ENCODE measurements at regions not wholly inside any gene's neighbourhood (a gene's known extent, or its start where the extent isn't known, plus 50 kb on each side); places are given as distances from the start of the nearest gene placed in this dataset.

- DNase-seq (ENCODE audit: low read depth), result no peak
Measured at GRCh38 chr14:104514156-104514848, 65.3 kb upstream of the C14orf180 start.

- DNase-seq (ENCODE audit: low read depth), result no peak
Measured at GRCh38 chr14:104515059-104515810, 64.3 kb upstream of the C14orf180 start.

GRCh38 chr14:104515811-104516780 is 63.5 kb upstream of the C14orf180 start:
- DNase-seq (ENCODE audit: low read depth), result no peak

- DNase-seq (ENCODE audit: low read depth), result no peak
Measured at GRCh38 chr14:104516906-104517305, 62.7 kb upstream of the C14orf180 start.

- DNase-seq (ENCODE audit: low read depth), result no peak
Measured at GRCh38 chr14:104517426-104517825, 62.1 kb upstream of the C14orf180 start.

GRCh38 chr14:104517867-104518266 is 61.7 kb upstream of the C14orf180 start:
- no peak for DNase-seq (ENCODE audit: low read depth)

- no peak for DNase-seq (ENCODE audit: low read depth)
Measured at GRCh38 chr14:104518659-104519350, 60.8 kb upstream of the C14orf180 start.

GRCh38 chr14:104519721-104520120 is 59.8 kb upstream of the C14orf180 start:
- DNase-seq (ENCODE audit: low read depth), result no peak

- no peak for DNase-seq (ENCODE audit: low read depth)
Measured at GRCh38 chr14:104520620-104521410, 58.7 kb upstream of the C14orf180 start.

GRCh38 chr14:104521816-104522745 is 57.5 kb upstream of the C14orf180 start:
- DNase-seq (ENCODE audit: low read depth), result no peak

- DNase-seq (ENCODE audit: low read depth), result no peak
Measured at GRCh38 chr14:104522926-104523545, 56.5 kb upstream of the C14orf180 start.

GRCh38 chr14:104523546-104523935 is 56.0 kb upstream of the C14orf180 start:
- DNase-seq (ENCODE audit: low read depth), result no peak

- DNase-seq (ENCODE audit: low read depth), result no peak
Measured at GRCh38 chr14:104524726-104525125, 54.8 kb upstream of the C14orf180 start.

- DNase-seq (ENCODE audit: low read depth), result no peak
Measured at GRCh38 chr14:104526723-104527645, 52.6 kb upstream of the C14orf180 start.

- DNase-seq (ENCODE audit: low read depth), result no peak
Measured at GRCh38 chr14:104527857-104528459, 51.6 kb upstream of the C14orf180 start.

- DNase-seq (ENCODE audit: low read depth), result no peak
Measured at GRCh38 chr14:104528496-104528895, 51.1 kb upstream of the C14orf180 start.

All from non-pigmented ciliary epithelial cell (primary cell).